ENCODE measurements at regions not wholly inside any gene's neighbourhood (a gene's known extent, or its start where the extent isn't known, plus 50 kb on each side); places are given as distances from the start of the nearest gene placed in this dataset.

DNA sequence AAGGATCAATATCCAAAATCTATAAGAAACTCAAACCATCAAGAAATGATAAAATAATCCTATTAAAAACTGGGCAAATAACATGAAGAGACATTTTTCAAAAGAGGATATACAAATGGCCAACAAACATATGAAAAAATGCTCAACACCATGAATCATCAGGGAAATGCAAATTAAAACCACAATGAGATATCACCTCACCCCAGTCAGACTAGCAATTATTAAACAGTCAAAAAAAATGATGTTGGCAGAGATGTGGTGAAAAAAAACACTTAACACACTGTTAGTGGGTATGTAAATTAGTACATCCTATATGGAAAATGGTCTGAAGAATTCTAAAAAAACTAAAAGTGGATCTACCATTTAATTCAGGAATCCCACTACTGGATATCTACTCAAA, 379.0 kb upstream of the SOX9 start:
- no peaks in the 10 kb centered on the region for H3K4me1 Mint-ChIP-seq
- no peak overlapping the region for H3K27ac Mint-ChIP-seq
- TF ChIP-seq, protein P1, sequence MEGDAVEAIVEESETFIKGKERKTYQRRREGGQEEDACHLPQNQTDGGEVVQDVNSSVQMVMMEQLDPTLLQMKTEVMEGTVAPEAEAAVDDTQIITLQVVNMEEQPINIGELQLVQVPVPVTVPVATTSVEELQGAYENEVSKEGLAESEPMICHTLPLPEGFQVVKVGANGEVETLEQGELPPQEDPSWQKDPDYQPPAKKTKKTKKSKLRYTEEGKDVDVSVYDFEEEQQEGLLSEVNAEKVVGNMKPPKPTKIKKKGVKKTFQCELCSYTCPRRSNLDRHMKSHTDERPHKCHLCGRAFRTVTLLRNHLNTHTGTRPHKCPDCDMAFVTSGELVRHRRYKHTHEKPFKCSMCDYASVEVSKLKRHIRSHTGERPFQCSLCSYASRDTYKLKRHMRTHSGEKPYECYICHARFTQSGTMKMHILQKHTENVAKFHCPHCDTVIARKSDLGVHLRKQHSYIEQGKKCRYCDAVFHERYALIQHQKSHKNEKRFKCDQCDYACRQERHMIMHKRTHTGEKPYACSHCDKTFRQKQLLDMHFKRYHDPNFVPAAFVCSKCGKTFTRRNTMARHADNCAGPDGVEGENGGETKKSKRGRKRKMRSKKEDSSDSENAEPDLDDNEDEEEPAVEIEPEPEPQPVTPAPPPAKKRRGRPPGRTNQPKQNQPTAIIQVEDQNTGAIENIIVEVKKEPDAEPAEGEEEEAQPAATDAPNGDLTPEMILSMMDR (IDR thresholded peaks at IDR 0.05; ENCODE audit: unreplicated experiment): no peak
- no peak for DNase-seq (ENCODE audit: low spot score in 2 of 2, unreplicated experiment in 2 of 2)
- no peaks in the 10 kb centered on the region for H3K36me3 Mint-ChIP-seq
- H3K27me3 Mint-ChIP-seq (ENCODE audit: low read depth): no peaks in the 10 kb centered on the region
- H3K4me3 Mint-ChIP-seq: no peak overlapping the region
- H3K9me3 Mint-ChIP-seq: no peaks in the 10 kb centered on the region

DNA sequence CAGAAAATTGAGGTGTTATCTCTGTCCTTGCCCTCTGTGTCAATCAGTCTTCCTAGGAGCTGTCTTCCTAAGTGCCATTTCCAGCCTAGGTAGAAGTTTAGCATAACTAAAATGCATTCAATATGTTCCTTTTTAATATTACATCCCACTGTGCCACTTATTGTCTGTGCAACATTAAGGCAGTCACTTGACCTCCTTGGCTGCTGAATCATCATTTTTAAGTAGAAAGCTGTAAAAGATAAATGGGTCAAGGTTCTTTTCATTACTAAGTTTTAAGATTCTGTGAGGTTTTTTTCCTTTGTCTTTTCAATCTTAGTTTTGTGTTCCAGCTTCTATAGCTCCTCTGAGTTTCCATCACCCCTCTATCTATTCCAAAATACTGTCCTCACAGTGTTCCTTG, 371.9 kb upstream of the SOX9 start:
- Mint-ChIP-seq H3K4me3 (no peak overlapping the region), H3K36me3 (no peaks in the 10 kb centered on the region), H3K4me1 (peaks cover 2% of the 10 kb centered on the region), H3K27me3 (ENCODE audit: low read depth) (no peaks in the 10 kb centered on the region), H3K9me3 (no peaks in the 10 kb centered on the region), H3K27ac (no peak overlapping the region)
- DNase-seq (ENCODE audit: low spot score in 2 of 2, unreplicated experiment in 2 of 2): no peak
- TF ChIP-seq, protein P1 (IDR thresholded peaks at IDR 0.05; ENCODE audit: unreplicated experiment): no peak

DNA sequence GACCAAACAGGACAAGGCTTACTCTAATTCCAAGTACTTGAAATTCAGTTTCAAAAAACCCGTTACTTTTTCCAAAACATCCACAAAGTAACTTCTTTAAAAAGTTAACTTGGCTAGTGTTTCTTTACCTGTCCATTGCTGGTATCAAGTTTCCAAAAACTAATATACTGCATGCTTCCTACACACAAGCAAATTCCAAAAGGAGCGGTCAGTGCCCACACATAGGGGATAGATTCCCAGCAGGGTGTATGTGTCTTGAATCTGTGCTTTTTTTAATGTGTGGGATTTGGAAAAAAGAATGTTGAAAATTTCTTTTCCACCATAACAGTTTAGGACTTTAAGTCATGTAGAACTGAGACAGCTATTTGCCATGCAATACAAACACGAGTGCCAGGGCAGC, 367.8 kb upstream of the SOX9 start:
- H3K27ac Mint-ChIP-seq: no peak overlapping the region
- H3K4me3 Mint-ChIP-seq: no peak overlapping the region
- H3K4me1 Mint-ChIP-seq: peaks cover 2% of the 10 kb centered on the region
- H3K27me3 Mint-ChIP-seq (ENCODE audit: low read depth): no peaks in the 10 kb centered on the region
- no peak for DNase-seq (ENCODE audit: low spot score in 2 of 2, unreplicated experiment in 2 of 2)
- H3K36me3 Mint-ChIP-seq: no peaks in the 10 kb centered on the region
- TF ChIP-seq, protein P1 (IDR thresholded peaks at IDR 0.05; ENCODE audit: unreplicated experiment): no peak
- H3K9me3 Mint-ChIP-seq: no peaks in the 10 kb centered on the region

DNA sequence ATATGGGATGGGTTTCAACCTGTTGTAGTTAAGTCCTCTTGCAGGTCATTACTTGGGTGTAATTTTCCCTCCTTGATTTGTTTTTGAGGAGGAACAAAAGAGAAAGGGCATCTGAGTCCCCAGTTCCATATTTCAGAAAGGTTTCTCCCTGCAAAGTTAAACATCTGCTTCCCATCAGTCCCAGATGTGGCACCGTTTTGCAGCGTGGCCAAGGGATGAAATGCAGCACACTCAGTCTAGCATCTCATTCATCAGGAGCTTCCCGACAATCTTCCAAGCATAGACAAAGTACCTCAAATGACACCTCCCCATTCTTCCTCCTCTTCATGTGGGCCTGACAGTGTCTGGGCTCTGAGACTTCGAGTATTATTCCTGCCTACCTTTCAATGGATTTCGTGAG, 363.7 kb upstream of the SOX9 start:
- Mint-ChIP-seq H3K27me3 (ENCODE audit: low read depth) (no peaks in the 10 kb centered on the region), H3K36me3 (no peaks in the 10 kb centered on the region), H3K4me1 (peaks cover 2% of the 10 kb centered on the region), H3K4me3 (no peak overlapping the region), H3K27ac (no peak overlapping the region), H3K9me3 (no peaks in the 10 kb centered on the region)
- TF ChIP-seq, protein P1 (IDR thresholded peaks at IDR 0.05; ENCODE audit: unreplicated experiment): no peak
- DNase-seq (ENCODE audit: low spot score in 2 of 2, unreplicated experiment in 2 of 2): no peak

DNA sequence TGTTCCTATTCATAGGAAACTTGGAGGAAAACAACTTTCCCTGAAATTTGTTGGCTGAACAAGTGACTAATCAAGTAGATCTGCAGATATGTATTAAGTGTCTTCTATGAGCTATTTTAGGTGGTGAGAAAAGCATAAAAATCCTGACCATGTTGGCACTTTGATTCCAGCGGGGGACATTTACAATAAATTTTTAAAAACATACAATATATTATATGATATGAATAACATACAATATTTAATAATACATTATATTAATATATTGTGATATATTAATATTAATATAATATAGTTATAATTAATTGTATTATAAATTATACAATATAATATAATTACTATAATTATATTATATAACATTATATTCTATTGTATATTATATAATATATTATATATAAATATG, 362.9 kb upstream of the SOX9 start:
- TF ChIP-seq, protein P1 (IDR thresholded peaks at IDR 0.05; ENCODE audit: unreplicated experiment): no peak
- DNase-seq (ENCODE audit: low spot score in 2 of 2, unreplicated experiment in 2 of 2): no peak
- H3K36me3 Mint-ChIP-seq: no peaks in the 10 kb centered on the region
- H3K9me3 Mint-ChIP-seq: no peaks in the 10 kb centered on the region
- no peaks in the 10 kb centered on the region for H3K4me1 Mint-ChIP-seq
- no peaks in the 10 kb centered on the region for H3K27me3 Mint-ChIP-seq (ENCODE audit: low read depth)
- H3K4me3 Mint-ChIP-seq: no peak overlapping the region
- H3K27ac Mint-ChIP-seq: no peak overlapping the region

DNA sequence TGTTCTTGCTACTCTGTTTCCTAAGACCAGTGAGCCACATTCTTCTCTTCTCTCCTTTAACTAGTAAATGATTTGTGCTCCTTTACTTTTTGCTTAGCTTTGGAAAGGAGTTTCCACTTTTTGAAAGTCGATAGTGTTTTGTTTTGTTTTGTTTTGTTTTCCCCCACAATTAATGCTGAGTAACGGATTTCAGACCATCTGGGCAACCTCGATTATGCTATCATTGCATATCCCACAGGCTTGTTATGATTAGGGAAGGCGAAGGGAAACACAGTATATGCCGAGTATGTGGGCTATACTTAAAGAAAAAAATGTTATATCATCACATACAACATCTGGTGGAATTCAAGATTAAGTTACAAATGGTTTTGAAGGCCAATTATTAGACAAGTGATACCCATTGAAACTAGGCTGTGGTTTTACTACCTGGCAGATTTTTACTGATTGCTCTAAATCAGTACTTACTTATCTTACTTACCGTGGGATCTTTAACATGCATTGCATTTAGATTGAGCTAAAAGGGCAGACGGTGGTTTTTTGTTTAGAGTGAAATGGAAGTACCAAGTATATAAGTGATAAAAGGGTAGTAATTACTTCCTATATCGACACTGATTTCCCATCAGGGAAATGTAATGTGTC, 361.3 kb upstream of the SOX9 start:
- no peak overlapping the region for H3K4me3 Mint-ChIP-seq
- H3K27me3 Mint-ChIP-seq (ENCODE audit: low read depth): no peaks in the 10 kb centered on the region
- H3K4me1 Mint-ChIP-seq: peaks cover 1% of the 10 kb centered on the region
- TF ChIP-seq, protein P1 (IDR thresholded peaks at IDR 0.05; ENCODE audit: unreplicated experiment): no peak
- no peaks in the 10 kb centered on the region for H3K36me3 Mint-ChIP-seq
- H3K9me3 Mint-ChIP-seq: no peaks in the 10 kb centered on the region
- no peak for DNase-seq (ENCODE audit: low spot score in 2 of 2, unreplicated experiment in 2 of 2)
- no peak overlapping the region for H3K27ac Mint-ChIP-seq
